ENCODE measurements at regions not wholly inside any gene's neighbourhood (a gene's known extent, or its start where the extent isn't known, plus 50 kb on each side); places are given as distances from the start of the nearest gene placed in this dataset.
"Not testable (repeated sequence)": the region's sequence is repeated elsewhere in the genome, so short reads cannot be mapped to it uniquely, and the experiment has no call there.

- no peak for DNase-seq (ENCODE audit: low read depth, low spot score)
Observed at GRCh38 chr3:168976969-168977368, 686.5 kb downstream of the MECOM start.

GRCh38 chr3:168975576-168975975 is 687.9 kb downstream of the MECOM start:
- DNase-seq (ENCODE audit: low read depth, low spot score) = no peak

- DNase-seq (ENCODE audit: low read depth, low spot score) = no peak
Observed at GRCh38 chr3:168974617-168975403, 688.7 kb downstream of the MECOM start.

- no peak for DNase-seq (ENCODE audit: low read depth, low spot score)
Observed at GRCh38 chr3:168973897-168974296, 689.6 kb downstream of the MECOM start.

GRCh38 chr3:168973206-168973605 is 690.3 kb downstream of the MECOM start:
- DNase-seq (ENCODE audit: low read depth, low spot score) = no peak

GRCh38 chr3:168968609-168969008 is 694.9 kb downstream of the MECOM start:
- DNase-seq (ENCODE audit: low read depth, low spot score) = no peak

GRCh38 chr3:168964736-168965135 is 698.8 kb downstream of the MECOM start:
- DNase-seq (ENCODE audit: low read depth, low spot score) = no peak

- no peak for DNase-seq (ENCODE audit: low read depth, low spot score)
Observed at GRCh38 chr3:168961271-168961670, 702.2 kb downstream of the MECOM start.

GRCh38 chr3:168959731-168960130 is 703.8 kb downstream of the MECOM start:
- no peak for DNase-seq (ENCODE audit: low read depth, low spot score)

GRCh38 chr3:168958466-168958865 is 705.0 kb downstream of the MECOM start:
- DNase-seq (ENCODE audit: low read depth, low spot score) = no peak

GRCh38 chr3:168956076-168956475 is 707.4 kb downstream of the MECOM start:
- no peak for DNase-seq (ENCODE audit: low read depth, low spot score)

GRCh38 chr3:168952551-168952950 is 711.0 kb downstream of the MECOM start:
- DNase-seq (ENCODE audit: low read depth, low spot score) = no peak

- no peak for DNase-seq (ENCODE audit: low read depth, low spot score)
Observed at GRCh38 chr3:168951884-168952283, 711.6 kb downstream of the MECOM start.

GRCh38 chr3:168951368-168951767 is 712.1 kb downstream of the MECOM start:
- DNase-seq (ENCODE audit: low read depth, low spot score) = no peak

GRCh38 chr3:168950622-168951021 is 712.9 kb downstream of the MECOM start:
- DNase-seq (ENCODE audit: low read depth, low spot score) = no peak

- DNase-seq (ENCODE audit: low read depth, low spot score) = no peak
Observed at GRCh38 chr3:168939651-168940238, 723.8 kb downstream of the MECOM start.

- DNase-seq (ENCODE audit: low read depth, low spot score) = no peak
Observed at GRCh38 chr3:168933614-168934013, 729.9 kb downstream of the MECOM start.

GRCh38 chr3:168929997-168930396 is 733.5 kb downstream of the MECOM start:
- DNase-seq (ENCODE audit: low read depth, low spot score) = not testable (repeated sequence)

GRCh38 chr3:168926426-168926825 is 737.1 kb downstream of the MECOM start:
- no peak for DNase-seq (ENCODE audit: low read depth, low spot score)

- DNase-seq (ENCODE audit: low read depth, low spot score) = no peak
Observed at GRCh38 chr3:168925568-168925967, 737.9 kb downstream of the MECOM start.

- no peak for DNase-seq (ENCODE audit: low read depth, low spot score)
Observed at GRCh38 chr3:168914662-168915061, 748.9 kb downstream of the MECOM start.

GRCh38 chr3:168909260-168909659 is 754.3 kb downstream of the MECOM start:
- no peak for DNase-seq (ENCODE audit: low read depth, low spot score)

GRCh38 chr3:168895419-168895818 is 768.1 kb downstream of the MECOM start:
- no peak for DNase-seq (ENCODE audit: low read depth, low spot score)

All from iPS DF 19.7 (cell line).